ENCODE measurements at regions not wholly inside any gene's neighbourhood (a gene's known extent, or its start where the extent isn't known, plus 50 kb on each side); places are given as distances from the start of the nearest gene placed in this dataset.

GRCh38 chr4:45580334-45580733 is 543.5 kb downstream of the GABRG1 start:
- WGBS, 3 donors = 7 to 11% (median 7%) methylated on average over 3 of the region's 3 CpGs
- TF ChIP-seq, protein P1, sequence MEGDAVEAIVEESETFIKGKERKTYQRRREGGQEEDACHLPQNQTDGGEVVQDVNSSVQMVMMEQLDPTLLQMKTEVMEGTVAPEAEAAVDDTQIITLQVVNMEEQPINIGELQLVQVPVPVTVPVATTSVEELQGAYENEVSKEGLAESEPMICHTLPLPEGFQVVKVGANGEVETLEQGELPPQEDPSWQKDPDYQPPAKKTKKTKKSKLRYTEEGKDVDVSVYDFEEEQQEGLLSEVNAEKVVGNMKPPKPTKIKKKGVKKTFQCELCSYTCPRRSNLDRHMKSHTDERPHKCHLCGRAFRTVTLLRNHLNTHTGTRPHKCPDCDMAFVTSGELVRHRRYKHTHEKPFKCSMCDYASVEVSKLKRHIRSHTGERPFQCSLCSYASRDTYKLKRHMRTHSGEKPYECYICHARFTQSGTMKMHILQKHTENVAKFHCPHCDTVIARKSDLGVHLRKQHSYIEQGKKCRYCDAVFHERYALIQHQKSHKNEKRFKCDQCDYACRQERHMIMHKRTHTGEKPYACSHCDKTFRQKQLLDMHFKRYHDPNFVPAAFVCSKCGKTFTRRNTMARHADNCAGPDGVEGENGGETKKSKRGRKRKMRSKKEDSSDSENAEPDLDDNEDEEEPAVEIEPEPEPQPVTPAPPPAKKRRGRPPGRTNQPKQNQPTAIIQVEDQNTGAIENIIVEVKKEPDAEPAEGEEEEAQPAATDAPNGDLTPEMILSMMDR (IDR thresholded peaks at IDR 0.05) = no peak
- peaks cover 0 to 3% of the 10 kb centered on the region in 2 donors for H3K9me3 ChIP-seq
- H3K4me1 ChIP-seq (ENCODE audit: insufficient read depth) = no peaks in the 10 kb centered on the region
- intact Hi-C loops (cut with DNase I) = no loop called here
- H3K4me3 ChIP-seq = no peak overlapping the region
- H3K36me3 ChIP-seq = no peaks in the 10 kb centered on the region
- no peak overlapping the region for H3K27ac ChIP-seq
- no peak for DNase-seq
- H3K27me3 ChIP-seq = no peaks in the 10 kb centered on the region

- no peak overlapping the region for H3K27ac ChIP-seq
- intact Hi-C loops (cut with DNase I) = no loop called here
- 86 to 100% (median 93%) methylated on average over 1 of the region's 1 CpG for WGBS, 3 donors
Observed at GRCh38 chr4:45578874-45579273, 545.0 kb downstream of the GABRG1 start.

GRCh38 chr4:45576275-45576674 is 547.6 kb downstream of the GABRG1 start:
- Histone ChIP-seq H3K9me3 (no peaks in the 10 kb centered on the region), H3K4me3 (no peak overlapping the region), H3K36me3 (no peaks in the 10 kb centered on the region), H3K27ac (no peak overlapping the region), H3K4me1 (ENCODE audit: insufficient read depth) (no peaks in the 10 kb centered on the region), H3K27me3 (no peaks in the 10 kb centered on the region)
- intact Hi-C loops (cut with DNase I) = no loop called here
- no peak for TF ChIP-seq POLR2A (IDR thresholded peaks at IDR 0.05)
- TF ChIP-seq, protein P1 (IDR thresholded peaks at IDR 0.05) = no peak
- TF ChIP-seq EP300 (IDR thresholded peaks at IDR 0.05) = no peak
- no peak for DNase-seq
- 78 to 86% (median 81%) methylated on average over 2 of the region's 2 CpGs for WGBS, 3 donors

More at GRCh38 chr4:45578874-45579273, 545.0 kb downstream of the GABRG1 start:
- no peaks in the 10 kb centered on the region for H3K36me3 ChIP-seq
- H3K27me3 ChIP-seq = no peaks in the 10 kb centered on the region
- no peak for DNase-seq
- H3K4me3 ChIP-seq = no peak overlapping the region
- TF ChIP-seq, protein P1 (IDR thresholded peaks at IDR 0.05) = no peak
- TF ChIP-seq EP300 (IDR thresholded peaks at IDR 0.05) (no peak), POLR2A (IDR thresholded peaks at IDR 0.05) (no peak)
- H3K4me1 ChIP-seq (ENCODE audit: insufficient read depth) = no peaks in the 10 kb centered on the region
- H3K9me3 ChIP-seq = no peaks in the 10 kb centered on the region

GRCh38 chr4:45569619-45570018 is 554.2 kb downstream of the GABRG1 start:
- intact Hi-C loops (cut with DNase I) = no loop called here
- Histone ChIP-seq H3K27ac (no peak overlapping the region), H3K4me3 (no peak overlapping the region), H3K4me1 (ENCODE audit: insufficient read depth) (no peaks in the 10 kb centered on the region), H3K27me3 (no peaks in the 10 kb centered on the region), H3K36me3 (no peaks in the 10 kb centered on the region), H3K9me3 (no peaks in the 10 kb centered on the region)
- no peak for DNase-seq
- 47 to 69% (median 62%) methylated on average over 1 of the region's 1 CpG for WGBS, 3 donors
- TF ChIP-seq POLR2A (IDR thresholded peaks at IDR 0.05) = no peak
- no peak for TF ChIP-seq EP300 (IDR thresholded peaks at IDR 0.05)
- TF ChIP-seq, protein P1 (IDR thresholded peaks at IDR 0.05) = no peak

- H3K36me3 ChIP-seq = no peaks in the 10 kb centered on the region
- TF ChIP-seq, protein P1 (IDR thresholded peaks at IDR 0.05) = no peak
- TF ChIP-seq EP300 (IDR thresholded peaks at IDR 0.05) (no peak), POLR2A (IDR thresholded peaks at IDR 0.05) (no peak)
- no peak for DNase-seq
- H3K9me3 ChIP-seq = no peaks in the 10 kb centered on the region
- no peaks in the 10 kb centered on the region for H3K27me3 ChIP-seq
- no peak overlapping the region for H3K4me3 ChIP-seq
- no peaks in the 10 kb centered on the region for H3K4me1 ChIP-seq (ENCODE audit: insufficient read depth)
- intact Hi-C loops (cut with DNase I) = no loop called here
- WGBS, 3 donors = 41 to 55% (median 45%) methylated on average over 3 of the region's 3 CpGs
- no peak overlapping the region for H3K27ac ChIP-seq
Observed at GRCh38 chr4:45568694-45569093, 555.2 kb downstream of the GABRG1 start.
